Neural progenitor cell (in vitro differentiated cells): ENCODE measurements at regions not wholly inside any gene's neighbourhood (a gene's known extent, or its start where the extent isn't known, plus 50 kb on each side); places are given as distances from the start of the nearest gene placed in this dataset.

Experiments used
- DNase-seq: peaks from one replicate; pipeline ENCODE4 v3.0.0-alpha.2; 2016; ENCODE audit warnings: low spot score
- H2AFZ ChIP-seq: fragments of 200-600 bp; sonication (generic); replicated peaks from 2 replicates; pipeline ENCODE4 v1.6.1; 2016; ENCODE audit warnings: antibody characterized with exemption
- H3F3A ChIP-seq: fragments of 200-600 bp; sonication (generic); 2 replicates; pipeline ENCODE4 v1.6.1; 2016; ENCODE audit warnings: antibody characterized with exemption, low read depth
- H3K27ac ChIP-seq: fragments of 200-600 bp; sonication (generic); 2 replicates; pipeline ENCODE4 v1.5.1; 2016; ENCODE audit warnings: mild to moderate bottlenecking
- H3K27me3 ChIP-seq: fragments of 200-600 bp; sonication (generic); 2 replicates; pipeline ENCODE4 v1.6.1; 2016; ENCODE audit warnings: mild to moderate bottlenecking, moderate library complexity
- H3K36me3 ChIP-seq: fragments of 200-600 bp; sonication (generic); 2 replicates; pipeline ENCODE4 v1.5.1; 2016
- H3K4me1 ChIP-seq: fragments of 200-600 bp; sonication (generic); 2 replicates; pipeline ENCODE4 v1.6.1; 2016; ENCODE audit warnings: mixed run types
- H3K4me2 ChIP-seq: fragments of 200-600 bp; sonication (generic); 2 replicates; pipeline ENCODE4 v1.6.1; 2016
- H3K4me3 ChIP-seq: fragments of 200-600 bp; sonication (generic); 2 replicates; pipeline ENCODE4 v1.5.1; 2016
- H3K79me2 ChIP-seq: fragments of 200-600 bp; sonication (generic); 2 replicates; pipeline ENCODE4 v1.6.1; 2016; ENCODE audit warnings: low read depth
- H3K9ac ChIP-seq: fragments of 200-600 bp; sonication (generic); 2 replicates; pipeline ENCODE4 v1.6.1; 2016
- H3K9me3 ChIP-seq: fragments of 200-600 bp; sonication (generic); 2 replicates; pipeline ENCODE4 v1.5.1; 2016; ENCODE audit warnings: low read depth
- H4K20me1 ChIP-seq: fragments of 200-600 bp; sonication (generic); 2 replicates; pipeline ENCODE4 v1.6.1; 2016; ENCODE audit warnings: low read depth
- H3K27ac Mint-ChIP-seq: 3 replicates; pipeline ENCODE4 v1.8.0; 2021; ENCODE audit warnings: mixed read lengths
- H3K27me3 Mint-ChIP-seq: 2 replicates; pipeline ENCODE4 v1.8.0; 2022; ENCODE audit warnings: low read depth, mild to moderate bottlenecking, inconsistent platforms, moderate library complexity, mixed read lengths; ENCODE audit not compliant: insufficient read depth
- H3K36me3 Mint-ChIP-seq: 3 replicates; pipeline ENCODE4 v1.8.0; 2021; ENCODE audit warnings: mixed read lengths
- H3K4me1 Mint-ChIP-seq: 3 replicates; pipeline ENCODE4 v1.8.0; 2021; ENCODE audit warnings: mixed read lengths
- H3K4me3 Mint-ChIP-seq: 3 replicates; pipeline ENCODE4 v1.8.0; 2021; ENCODE audit warnings: mild to moderate bottlenecking, moderate library complexity, mixed read lengths
- H3K9me3 Mint-ChIP-seq: 3 replicates; pipeline ENCODE4 v1.8.0; 2020; ENCODE audit warnings: mixed read lengths
- CTCF ChIP-seq: fragments of 200-600 bp; sonication (generic); IDR thresholded peaks from 2 replicates; pipeline ENCODE4 v1.5.1; 2017; ENCODE audit warnings: antibody characterized with exemption, mild to moderate bottlenecking
- EZH2 ChIP-seq: fragments of 200-600 bp; sonication (generic); IDR thresholded peaks from 2 replicates; pipeline ENCODE4 v1.6.1; 2017; ENCODE audit warnings: antibody characterized with exemption, mild to moderate bottlenecking, moderate library complexity
- EZH2phosphoT487 ChIP-seq: fragments of 200-600 bp; sonication (generic); IDR thresholded peaks from 2 replicates; pipeline ENCODE4 v1.6.1; 2017; ENCODE audit warnings: antibody characterized with exemption

GRCh38 chr6:14252271-14252850 lies 134.8 kb downstream of the CD83 start:
- peak overlapping the region; percentile 37 for H2AFZ ChIP-seq
- no peak overlapping the region for H3K9ac ChIP-seq
- H3K27ac ChIP-seq = no peak overlapping the region
- H4K20me1 ChIP-seq = no peaks in the 10 kb centered on the region
- DNase-seq = no peak
- peaks cover 8% of the 10 kb centered on the region for H3K27me3 Mint-ChIP-seq
- peaks cover 6% of the 10 kb centered on the region for H3K4me1 Mint-ChIP-seq
- H3K4me2 ChIP-seq = peak overlapping the region; percentile 16
- H3K9me3 ChIP-seq = no peaks in the 10 kb centered on the region
- no peaks in the 10 kb centered on the region for H3K36me3 ChIP-seq
- peaks cover 5% of the 10 kb centered on the region for H3K4me1 ChIP-seq
- no peak overlapping the region for H3K4me3 Mint-ChIP-seq
- H3K9me3 Mint-ChIP-seq = peaks cover 4% of the 10 kb centered on the region
- no peak overlapping the region for H3K4me3 ChIP-seq
- TF ChIP-seq CTCF = no peak
- TF ChIP-seq EZH2phosphoT487 = no peak
- no peak for TF ChIP-seq EZH2
- H3K27ac Mint-ChIP-seq = no peak overlapping the region
- H3F3A ChIP-seq = no peaks in the 10 kb centered on the region
- no peaks in the 10 kb centered on the region for H3K79me2 ChIP-seq
- no peaks in the 10 kb centered on the region for H3K27me3 ChIP-seq
- no peaks in the 10 kb centered on the region for H3K36me3 Mint-ChIP-seq

- no peaks in the 10 kb centered on the region for H3K9me3 ChIP-seq
- H3K4me2 ChIP-seq = no peak overlapping the region
- no peak overlapping the region for H3K9ac ChIP-seq
- Mint-ChIP-seq H3K9me3 (no peaks in the 10 kb centered on the region), H3K27ac (no peak overlapping the region), H3K4me1 (peaks cover 22% of the 10 kb centered on the region), H3K27me3 (peaks cover 8% of the 10 kb centered on the region), H3K36me3 (no peaks in the 10 kb centered on the region), H3K4me3 (no peak overlapping the region)
- H3K4me1 ChIP-seq = peaks cover 17% of the 10 kb centered on the region
- no peaks in the 10 kb centered on the region for H4K20me1 ChIP-seq
- no peak for DNase-seq
- H3K4me3 ChIP-seq = no peak overlapping the region
- no peaks in the 10 kb centered on the region for H3K27me3 ChIP-seq
- no peaks in the 10 kb centered on the region for H3K36me3 ChIP-seq
- no peak overlapping the region for H3K27ac ChIP-seq
- H3F3A ChIP-seq = peaks cover 6% of the 10 kb centered on the region
- no peak overlapping the region for H2AFZ ChIP-seq
- no peak for TF ChIP-seq EZH2phosphoT487
- no peak for TF ChIP-seq EZH2
- TF ChIP-seq CTCF = no peak
- H3K79me2 ChIP-seq = no peaks in the 10 kb centered on the region
Observed at GRCh38 chr6:14254505-14254904, 136.9 kb downstream of the CD83 start.

- Histone ChIP-seq H3K4me2 (no peak overlapping the region), H3K4me3 (no peak overlapping the region), H4K20me1 (no peaks in the 10 kb centered on the region), H3K27me3 (no peaks in the 10 kb centered on the region), H3K27ac (no peak overlapping the region), H3F3A (peaks cover 12% of the 10 kb centered on the region), H2AFZ (no peak overlapping the region), H3K36me3 (no peaks in the 10 kb centered on the region), H3K9ac (no peak overlapping the region), H3K79me2 (no peaks in the 10 kb centered on the region), H3K9me3 (no peaks in the 10 kb centered on the region), H3K4me1 (peaks cover 23% of the 10 kb centered on the region)
- no peak overlapping the region for H3K27ac Mint-ChIP-seq
- no peak for DNase-seq
- H3K9me3 Mint-ChIP-seq = peaks cover 2% of the 10 kb centered on the region
- peaks cover 30% of the 10 kb centered on the region for H3K4me1 Mint-ChIP-seq
- H3K36me3 Mint-ChIP-seq = peaks cover 2% of the 10 kb centered on the region
- H3K27me3 Mint-ChIP-seq = peaks cover 8% of the 10 kb centered on the region
- TF ChIP-seq EZH2phosphoT487 = no peak
- no peak for TF ChIP-seq CTCF
- TF ChIP-seq EZH2 = no peak
- H3K4me3 Mint-ChIP-seq = no peak overlapping the region
Observed at GRCh38 chr6:14255916-14256315, 138.3 kb downstream of the CD83 start.
